GM13977 (cell line): ENCODE measurements at regions not wholly inside any gene's neighbourhood (a gene's known extent, or its start where the extent isn't known, plus 50 kb on each side); places are given as distances from the start of the nearest gene placed in this dataset.

ENCODE experiments used
- DNase-seq: peaks from one replicate; pipeline ENCODE4 v3.0.0; 2012; ENCODE audit warnings: low spot score
- in situ Hi-C: fragments of 300-500 bp; cut with MboI; formaldehyde crosslinking; loops from one replicate; pipeline ENCODE4 v1.12.0; 2022; ENCODE audit warnings: low sequenced_read_pairs, low pct_unique_long_range_greater_than_20kb, mixed read lengths, inconsistent platforms; ENCODE audit not compliant: unreplicated experiment
- TF ChIP-seq, protein P1 (sequence below): IDR thresholded peaks from 2 replicates; pipeline ENCODE4 v1.5.1; 2012; ENCODE audit warnings: mild to moderate bottlenecking, control low read depth; ENCODE audit not compliant: insufficient read depth; ENCODE audit errors: extremely low read depth, missing control alignments

DNA sequence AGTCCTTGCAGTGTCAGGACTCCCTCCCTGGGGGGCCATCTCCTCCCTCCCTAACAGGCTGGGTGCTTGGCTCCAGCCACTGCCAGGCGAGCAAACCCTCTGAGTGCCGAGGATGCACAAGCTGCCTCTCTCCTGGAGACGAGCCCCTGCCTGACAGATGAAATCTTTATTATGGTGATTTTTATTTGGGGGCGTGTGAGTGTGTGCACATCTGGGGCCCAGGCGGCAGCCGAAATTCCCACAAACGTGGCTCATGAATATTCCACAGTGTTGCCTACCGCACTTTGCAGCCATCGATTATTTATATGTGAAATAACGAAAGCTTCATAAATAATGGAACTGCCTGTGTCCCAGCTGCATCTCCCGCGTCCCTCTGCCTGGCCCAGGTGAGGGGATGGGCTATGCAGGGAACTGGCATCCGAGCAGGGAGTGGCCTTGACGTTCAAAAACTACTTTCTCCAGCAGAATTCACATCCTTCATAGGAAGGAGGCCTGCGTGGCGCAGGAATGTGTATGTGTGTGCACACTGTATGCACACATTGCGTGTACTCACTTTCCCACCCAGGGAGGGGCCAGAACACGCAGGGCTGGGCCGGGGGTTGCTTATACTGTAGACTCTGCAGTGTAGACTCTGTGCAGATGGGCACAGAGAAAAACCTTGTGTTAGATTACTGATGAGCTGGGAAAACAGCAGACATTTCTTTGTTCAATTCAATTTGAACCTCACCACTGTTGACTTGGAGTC lies 73.1 kb downstream of the UBIAD1 start:
- in situ Hi-C loops: loop anchor here (25.0 kb wide), 1 partner anchor 291 kb away; no protein-coding TSS in a partner anchor
- TF ChIP-seq, protein P1, sequence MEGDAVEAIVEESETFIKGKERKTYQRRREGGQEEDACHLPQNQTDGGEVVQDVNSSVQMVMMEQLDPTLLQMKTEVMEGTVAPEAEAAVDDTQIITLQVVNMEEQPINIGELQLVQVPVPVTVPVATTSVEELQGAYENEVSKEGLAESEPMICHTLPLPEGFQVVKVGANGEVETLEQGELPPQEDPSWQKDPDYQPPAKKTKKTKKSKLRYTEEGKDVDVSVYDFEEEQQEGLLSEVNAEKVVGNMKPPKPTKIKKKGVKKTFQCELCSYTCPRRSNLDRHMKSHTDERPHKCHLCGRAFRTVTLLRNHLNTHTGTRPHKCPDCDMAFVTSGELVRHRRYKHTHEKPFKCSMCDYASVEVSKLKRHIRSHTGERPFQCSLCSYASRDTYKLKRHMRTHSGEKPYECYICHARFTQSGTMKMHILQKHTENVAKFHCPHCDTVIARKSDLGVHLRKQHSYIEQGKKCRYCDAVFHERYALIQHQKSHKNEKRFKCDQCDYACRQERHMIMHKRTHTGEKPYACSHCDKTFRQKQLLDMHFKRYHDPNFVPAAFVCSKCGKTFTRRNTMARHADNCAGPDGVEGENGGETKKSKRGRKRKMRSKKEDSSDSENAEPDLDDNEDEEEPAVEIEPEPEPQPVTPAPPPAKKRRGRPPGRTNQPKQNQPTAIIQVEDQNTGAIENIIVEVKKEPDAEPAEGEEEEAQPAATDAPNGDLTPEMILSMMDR: no peak

DNA sequence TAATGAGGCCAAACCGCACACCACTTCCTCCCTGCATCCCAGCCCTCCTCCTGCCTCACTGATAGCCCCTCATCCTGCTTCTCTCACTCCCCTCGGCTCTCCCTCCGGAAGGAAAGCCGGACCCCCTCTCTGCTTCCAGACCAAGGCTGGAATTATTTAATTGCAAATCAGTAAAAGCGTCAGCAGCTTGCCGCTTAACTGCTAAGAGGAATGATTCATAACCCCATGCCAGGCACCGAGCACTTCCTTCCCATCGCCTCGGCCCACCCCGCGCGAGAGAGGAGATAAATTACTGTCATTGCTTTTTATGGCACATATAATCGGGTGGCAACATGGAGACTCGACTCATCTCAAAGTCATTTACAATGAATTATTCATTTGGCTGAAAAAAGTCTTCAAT lies 77.3 kb downstream of the UBIAD1 start:
- no peak for DNase-seq
- in situ Hi-C loops: no loop called here
- TF ChIP-seq, protein P1: no peak

More for the DNA sequence above, 73.1 kb downstream of the UBIAD1 start:
- DNase-seq: no peak

DNA sequence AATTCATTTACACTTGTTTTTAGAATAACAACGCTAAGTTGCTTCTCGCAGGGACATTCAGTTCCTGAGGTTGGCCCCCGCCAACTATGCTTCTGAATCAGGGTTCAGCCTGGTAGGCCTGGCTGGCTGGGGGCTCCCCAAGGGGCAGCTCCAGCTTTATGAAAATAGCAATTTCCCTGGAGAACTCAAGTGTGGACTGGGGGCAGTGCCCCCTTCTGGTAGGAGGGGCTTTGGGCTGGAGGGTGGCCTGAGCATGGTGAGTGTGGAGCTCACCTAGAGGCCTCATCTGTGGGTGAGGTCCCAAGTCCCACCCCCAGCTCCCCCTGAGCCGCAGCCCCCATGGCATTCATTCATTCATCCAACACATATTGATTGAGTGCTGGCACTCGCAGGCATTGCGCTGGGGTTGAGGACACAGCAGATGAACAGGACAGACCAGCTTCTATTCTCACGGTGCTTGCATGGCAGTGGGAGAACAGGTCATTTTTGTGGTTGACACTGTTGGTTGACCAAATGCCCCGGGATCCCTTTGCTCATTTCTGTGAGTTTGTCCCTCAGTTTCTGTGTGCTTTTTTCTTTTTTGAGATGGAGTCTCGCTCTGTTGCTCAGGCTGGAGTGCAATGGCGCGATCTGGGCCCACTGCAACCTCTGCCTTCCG lies 79.2 kb downstream of the UBIAD1 start:
- DNase-seq: no peak

DNA sequence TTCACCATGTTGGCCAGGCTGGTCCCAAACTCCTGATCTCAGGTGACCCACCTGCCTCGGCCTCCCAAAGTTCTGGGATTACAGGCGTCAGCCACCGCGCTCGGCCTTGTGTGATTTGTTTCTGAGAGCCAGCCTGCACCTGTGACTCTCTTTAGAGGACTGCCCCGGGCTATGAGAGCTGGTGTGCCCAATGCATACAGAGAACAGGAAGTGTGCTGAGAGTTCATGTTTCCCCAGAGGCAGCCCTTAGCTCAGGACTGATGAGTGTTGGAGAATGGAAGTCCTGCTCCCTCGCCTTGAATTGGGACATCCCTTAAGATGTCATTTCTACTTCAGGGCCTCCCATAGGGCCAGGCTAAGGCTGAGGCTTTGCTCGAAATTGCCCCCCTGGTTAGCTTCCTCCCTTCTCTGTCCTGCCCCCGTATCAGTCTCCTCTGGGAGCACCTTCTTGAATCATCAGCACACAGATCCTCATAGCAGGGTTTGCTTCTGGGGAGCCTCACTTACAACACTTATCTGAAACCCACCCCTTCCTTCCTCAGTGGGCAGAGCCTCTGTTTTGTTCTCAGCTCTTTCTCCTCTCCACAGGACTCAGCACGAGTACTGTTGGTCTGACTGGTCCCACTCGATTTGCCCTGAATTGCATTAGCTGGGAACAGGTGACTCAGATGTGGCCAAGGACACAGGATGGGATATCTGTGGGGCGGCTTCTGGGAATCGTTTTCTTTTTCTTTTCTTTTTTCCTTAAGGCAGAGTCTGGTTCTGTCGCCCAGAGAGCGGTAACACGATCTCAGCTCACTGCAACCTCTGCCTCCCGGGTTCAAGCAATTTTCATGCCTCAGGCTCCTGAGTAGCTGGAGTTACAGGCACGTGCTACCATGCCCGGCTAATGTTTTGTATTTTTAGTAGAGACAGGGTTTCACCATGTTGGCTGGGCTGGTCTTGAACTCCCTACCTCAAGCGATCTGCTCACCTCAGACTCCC lies 80.1 kb downstream of the UBIAD1 start:
- in situ Hi-C loops: no loop called here
- TF ChIP-seq, protein P1: no peak
- no peak for DNase-seq

More for the DNA sequence above, 79.2 kb downstream of the UBIAD1 start:
- TF ChIP-seq, protein P1: no peak
- in situ Hi-C loops: no loop called here

DNA sequence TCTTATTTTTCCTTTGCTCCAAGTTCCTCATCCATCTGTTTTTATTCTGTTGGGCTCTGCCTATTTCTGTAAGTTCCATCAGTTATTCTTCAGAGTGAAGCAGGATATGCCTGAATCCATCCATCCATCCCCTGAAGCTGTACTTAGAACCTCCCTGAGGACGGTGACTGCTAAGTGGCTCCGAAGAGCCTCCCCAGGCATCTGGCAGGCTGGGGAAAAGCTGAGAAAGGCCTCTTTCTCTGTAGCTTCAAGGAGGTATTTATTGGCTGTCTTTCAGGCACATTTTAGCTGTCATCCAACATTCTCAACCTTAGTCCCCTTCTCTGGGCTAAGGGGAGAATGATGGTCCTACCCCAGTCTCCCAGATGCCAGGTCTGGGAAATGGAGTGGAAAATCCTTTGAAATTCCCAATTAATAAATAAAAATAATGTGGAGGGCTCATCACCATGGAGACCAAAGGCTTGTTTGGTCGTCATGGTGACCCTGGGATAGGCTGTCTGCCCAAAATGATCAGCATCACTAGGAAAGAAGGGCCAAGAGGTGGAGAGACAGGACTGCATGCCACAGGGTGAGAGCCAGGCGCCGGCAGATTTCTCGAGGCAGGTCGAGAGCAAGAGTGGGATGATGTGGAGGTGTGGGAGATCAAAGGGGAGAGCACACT lies 82.0 kb downstream of the UBIAD1 start:
- TF ChIP-seq, protein P1: no peak
- DNase-seq: no peak
- in situ Hi-C loops: no loop called here
